NCI-H1048 (cell line): ENCODE measurements at regions not wholly inside any gene's neighbourhood (a gene's known extent, or its start where the extent isn't known, plus 50 kb on each side); places are given as distances from the start of the nearest gene placed in this dataset.
"Not testable (repeated sequence)": the region's sequence is repeated elsewhere in the genome, so short reads cannot be mapped to it uniquely, and the experiment has no call there.

Experiments
- DNase-seq: peaks from one replicate; lab custom pipeline; 2025; lab: John Stamatoyannopoulos, UW

- DNase-seq: no peak
Measured at GRCh38 chr4:184335520-184335919, 117.8 kb upstream of the ENPP6 start.

GRCh38 chr4:184333446-184333845 lies 115.8 kb upstream of the ENPP6 start:
- not testable (repeated sequence) for DNase-seq

- DNase-seq: no peak
Measured at GRCh38 chr4:184331268-184331995, 113.8 kb upstream of the ENPP6 start.

GRCh38 chr4:184330517-184331094 lies 112.9 kb upstream of the ENPP6 start:
- DNase-seq: not testable (repeated sequence)

GRCh38 chr4:184329659-184330400 lies 112.2 kb upstream of the ENPP6 start:
- DNase-seq: no peak

GRCh38 chr4:184329235-184329634 lies 111.6 kb upstream of the ENPP6 start:
- no peak for DNase-seq

GRCh38 chr4:184328022-184328736 lies 110.5 kb upstream of the ENPP6 start:
- no peak for DNase-seq

- no peak for DNase-seq
Measured at GRCh38 chr4:184324939-184325477, 107.3 kb upstream of the ENPP6 start.

GRCh38 chr4:184322328-184323025 lies 104.8 kb upstream of the ENPP6 start:
- DNase-seq: no peak

- DNase-seq: no peak
Measured at GRCh38 chr4:184320631-184321030, 103.0 kb upstream of the ENPP6 start.

GRCh38 chr4:184318852-184319251 lies 101.2 kb upstream of the ENPP6 start:
- no peak for DNase-seq

GRCh38 chr4:184317234-184317918 lies 99.7 kb upstream of the ENPP6 start:
- DNase-seq: no peak

GRCh38 chr4:184316821-184317220 lies 99.1 kb upstream of the ENPP6 start:
- no peak for DNase-seq

GRCh38 chr4:184315675-184316359 lies 98.1 kb upstream of the ENPP6 start:
- DNase-seq: no peak

- no peak for DNase-seq
Measured at GRCh38 chr4:184313702-184314659, 96.3 kb upstream of the ENPP6 start.

GRCh38 chr4:184313058-184313581 lies 95.4 kb upstream of the ENPP6 start:
- no peak for DNase-seq

GRCh38 chr4:184312126-184312525 lies 94.5 kb upstream of the ENPP6 start:
- DNase-seq: no peak

GRCh38 chr4:184310881-184311709 lies 93.4 kb upstream of the ENPP6 start:
- DNase-seq: no peak
